ENCODE measurements at regions not wholly inside any gene's neighbourhood (a gene's known extent, or its start where the extent isn't known, plus 50 kb on each side); places are given as distances from the start of the nearest gene placed in this dataset.
A peak's percentile ranks its signal among the peaks of the same experiment; 100 is the strongest.
"Not testable (repeated sequence)": the region's sequence is repeated elsewhere in the genome, so short reads cannot be mapped to it uniquely, and the experiment has no call there.

DNA sequence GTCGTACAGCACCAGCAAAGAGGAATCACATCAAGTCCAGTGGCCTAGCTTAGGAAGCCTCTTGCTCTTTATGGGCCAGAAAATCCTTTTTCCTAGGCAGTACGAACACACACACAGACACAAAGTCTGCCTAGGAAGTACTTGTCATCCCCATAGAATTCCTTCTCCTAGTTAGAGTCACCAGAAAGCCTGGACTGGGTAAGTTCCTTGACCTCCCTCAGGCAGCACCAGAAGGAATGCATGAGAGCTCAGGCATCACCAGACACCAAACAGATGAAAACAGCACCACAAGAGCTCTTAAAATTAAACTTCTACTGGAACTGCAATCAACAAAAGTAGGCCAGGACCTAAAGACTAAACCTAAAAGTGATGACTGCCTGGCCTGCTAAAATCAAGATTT lies 192.9 kb upstream of the CCDC54 start:
- no peaks in the 10 kb centered on the region for H3K36me3 ChIP-seq (ENCODE audit: insufficient read depth, low read length)
- no peak overlapping the region for H3K4me2 ChIP-seq (ENCODE audit: low read length)
- no peaks in the 10 kb centered on the region for H3K4me1 ChIP-seq (ENCODE audit: control insufficient read depth, insufficient read depth, low read length)
- no peak overlapping the region for H3K9ac ChIP-seq (ENCODE audit: low read depth, low read length)
- no peak overlapping the region for H3K4me3 ChIP-seq (ENCODE audit: low read length)
- H3K27me3 ChIP-seq (ENCODE audit: control insufficient read depth, insufficient read depth, low read length): no peaks in the 10 kb centered on the region
- H3K9me3 ChIP-seq (replicated peaks; ENCODE audit: low read length): no peaks in the 10 kb centered on the region

DNA sequence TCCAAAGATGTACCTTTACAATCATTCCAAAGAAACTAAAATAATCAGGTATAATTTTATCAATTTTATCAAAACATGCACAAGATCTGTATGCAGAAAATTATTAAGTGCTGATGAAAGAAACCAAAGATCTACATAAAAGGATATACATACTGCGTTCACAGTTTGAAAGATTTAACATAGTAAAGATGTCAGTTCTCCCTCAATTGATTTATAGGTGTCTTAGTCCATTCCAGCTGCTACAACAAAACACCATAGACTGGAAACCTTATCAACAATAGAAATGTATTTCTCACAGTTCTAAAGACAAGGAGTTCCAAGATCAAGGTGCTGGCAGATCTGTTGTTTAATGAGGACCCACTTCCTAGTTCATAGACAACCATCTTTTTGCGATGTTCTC lies 189.0 kb upstream of the CCDC54 start:
- no peak overlapping the region for H3K9ac ChIP-seq (ENCODE audit: low read depth, low read length)
- no peak overlapping the region for H3K4me2 ChIP-seq (ENCODE audit: low read length)
- H3K36me3 ChIP-seq (ENCODE audit: insufficient read depth, low read length): no peaks in the 10 kb centered on the region
- H3K27me3 ChIP-seq (ENCODE audit: control insufficient read depth, insufficient read depth, low read length): no peaks in the 10 kb centered on the region
- H3K4me3 ChIP-seq (ENCODE audit: low read length): no peak overlapping the region
- no peaks in the 10 kb centered on the region for H3K4me1 ChIP-seq (ENCODE audit: control insufficient read depth, insufficient read depth, low read length)
- no peaks in the 10 kb centered on the region for H3K9me3 ChIP-seq (replicated peaks; ENCODE audit: low read length)

DNA sequence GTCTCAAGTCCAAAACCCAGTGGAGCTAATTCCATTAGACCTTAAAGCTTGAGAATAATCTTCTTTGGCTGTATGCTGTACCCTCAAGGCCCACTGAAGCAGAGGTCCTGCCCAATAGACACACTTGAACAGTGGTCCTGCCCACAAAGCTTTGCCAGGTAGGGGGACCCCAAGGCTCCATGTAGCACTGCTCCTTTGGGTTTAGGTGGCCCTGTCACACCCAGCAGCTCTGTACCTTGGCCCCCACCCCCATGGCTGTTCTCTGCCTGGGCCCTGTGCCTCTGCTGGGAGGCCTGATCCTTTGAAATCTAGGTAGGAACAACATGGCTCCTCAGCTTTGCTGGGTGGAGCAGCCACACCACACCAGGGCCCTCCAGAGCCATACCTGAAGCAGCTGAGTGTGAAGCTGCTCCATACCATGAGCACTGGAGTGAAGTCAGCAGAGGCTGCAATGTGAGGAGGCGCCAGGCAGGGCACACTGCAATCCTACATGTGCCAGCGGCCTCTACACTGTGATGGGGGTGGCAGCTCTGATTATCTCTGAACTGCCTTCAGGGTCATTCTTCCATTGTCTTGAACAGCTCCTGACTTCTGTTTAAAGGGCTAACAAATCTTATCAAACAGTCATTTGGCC lies 188.0 kb upstream of the CCDC54 start:
- Histone ChIP-seq H3K4me3 (ENCODE audit: low read length) (no peak overlapping the region), H3K36me3 (ENCODE audit: insufficient read depth, low read length) (no peaks in the 10 kb centered on the region), H3K4me2 (ENCODE audit: low read length) (no peak overlapping the region), H3K27me3 (ENCODE audit: control insufficient read depth, insufficient read depth, low read length) (no peaks in the 10 kb centered on the region), H3K4me1 (ENCODE audit: control insufficient read depth, insufficient read depth, low read length) (no peaks in the 10 kb centered on the region), H3K9me3 (replicated peaks; ENCODE audit: low read length) (no peaks in the 10 kb centered on the region), H3K9ac (ENCODE audit: low read depth, low read length) (no peak overlapping the region)

DNA sequence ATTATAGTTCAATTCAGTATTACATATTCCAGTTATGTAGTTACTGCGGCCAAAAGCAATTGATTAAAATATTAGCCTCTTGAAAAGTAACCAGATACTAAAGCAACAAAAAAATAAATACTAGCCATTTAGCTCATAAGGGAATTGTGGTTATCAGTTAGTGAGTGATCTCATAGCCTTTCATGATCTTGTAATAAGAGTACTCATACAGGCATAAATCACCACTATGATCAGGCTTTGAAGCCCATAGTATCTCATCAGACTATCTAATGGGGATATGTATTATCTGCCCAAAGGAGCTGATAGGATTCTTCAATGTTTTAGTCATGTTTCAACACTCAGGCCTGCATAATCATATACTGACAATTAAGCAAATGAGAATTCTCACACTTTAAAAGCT lies 184.1 kb upstream of the CCDC54 start:
- Histone ChIP-seq H3K9ac (ENCODE audit: low read depth, low read length) (no peak overlapping the region), H3K4me1 (ENCODE audit: control insufficient read depth, insufficient read depth, low read length) (peaks cover under 1% of the 10 kb centered on the region), H3K4me2 (ENCODE audit: low read length) (no peak overlapping the region)

DNA sequence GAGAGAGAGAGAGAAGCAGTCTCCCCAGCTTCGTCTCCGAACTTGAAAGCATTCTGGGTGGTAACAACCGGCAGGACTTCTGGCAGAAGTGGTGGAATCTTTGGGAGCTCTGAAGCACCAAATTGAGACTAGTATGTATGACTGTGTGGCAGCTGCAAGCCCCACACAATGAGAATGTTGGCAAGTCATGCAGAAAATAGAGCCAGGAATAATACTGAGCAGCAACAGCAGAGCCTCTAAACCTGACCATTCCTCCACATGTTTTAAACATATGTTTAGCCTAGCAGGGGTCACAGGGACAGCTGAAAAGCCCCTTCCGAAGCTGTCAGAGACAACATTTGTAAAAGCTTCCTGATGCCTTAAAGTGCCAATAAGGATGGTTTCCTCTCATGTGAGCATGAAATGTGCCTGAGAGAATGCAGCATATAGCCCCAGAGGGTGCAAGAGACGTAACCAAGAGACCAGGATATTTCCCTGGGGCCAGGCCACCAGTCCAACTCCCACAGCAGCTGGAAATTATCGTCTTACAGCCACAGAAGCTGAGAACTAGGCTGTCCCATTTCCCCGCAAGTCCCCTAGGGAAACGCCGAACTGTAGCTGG lies 178.6 kb upstream of the CCDC54 start:
- H3K4me3 ChIP-seq (ENCODE audit: low read length): peak overlapping the region; percentile 33
- H3K9me3 ChIP-seq (replicated peaks; ENCODE audit: low read length): no peaks in the 10 kb centered on the region
- peak overlapping the region; percentile 2 for H3K9ac ChIP-seq (ENCODE audit: low read depth, low read length)
- H3K4me1 ChIP-seq (ENCODE audit: control insufficient read depth, insufficient read depth, low read length): peaks cover 15% of the 10 kb centered on the region
- no peaks in the 10 kb centered on the region for H3K36me3 ChIP-seq (ENCODE audit: insufficient read depth, low read length)
- no peaks in the 10 kb centered on the region for H3K27me3 ChIP-seq (ENCODE audit: control insufficient read depth, insufficient read depth, low read length)
- peak overlapping the region; percentile 44 for H3K4me2 ChIP-seq (ENCODE audit: low read length)

More for the DNA sequence above, 184.1 kb upstream of the CCDC54 start:
- Histone ChIP-seq H3K9me3 (replicated peaks; ENCODE audit: low read length) (no peaks in the 10 kb centered on the region), H3K36me3 (ENCODE audit: insufficient read depth, low read length) (no peaks in the 10 kb centered on the region), H3K4me3 (ENCODE audit: low read length) (no peak overlapping the region), H3K27me3 (ENCODE audit: control insufficient read depth, insufficient read depth, low read length) (no peaks in the 10 kb centered on the region)

DNA sequence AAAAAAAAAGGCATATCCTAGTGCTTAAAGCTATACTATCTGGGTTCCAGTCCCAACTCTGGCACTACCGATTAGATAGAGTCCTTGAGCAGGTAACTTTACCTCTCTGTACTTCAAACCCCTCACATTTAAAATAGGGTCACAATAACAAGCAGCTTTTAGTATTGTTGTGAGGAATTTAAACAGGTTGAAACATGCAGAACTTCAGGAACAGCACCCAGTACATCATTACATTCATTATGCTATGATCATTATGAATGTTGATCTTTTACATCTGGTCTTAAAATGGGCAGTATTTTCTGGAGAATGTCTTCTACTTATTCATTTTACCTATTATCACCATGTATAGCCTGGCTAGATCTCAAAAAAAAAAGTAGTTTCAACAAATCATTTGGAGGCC lies 176.1 kb upstream of the CCDC54 start:
- Histone ChIP-seq H3K9ac (ENCODE audit: low read depth, low read length) (no peak overlapping the region), H3K9me3 (replicated peaks; ENCODE audit: low read length) (no peaks in the 10 kb centered on the region), H3K4me2 (ENCODE audit: low read length) (no peak overlapping the region), H3K4me3 (ENCODE audit: low read length) (no peak overlapping the region), H3K4me1 (ENCODE audit: control insufficient read depth, insufficient read depth, low read length) (peaks cover 15% of the 10 kb centered on the region), H3K36me3 (ENCODE audit: insufficient read depth, low read length) (no peaks in the 10 kb centered on the region), H3K27me3 (ENCODE audit: control insufficient read depth, insufficient read depth, low read length) (no peaks in the 10 kb centered on the region)

DNA sequence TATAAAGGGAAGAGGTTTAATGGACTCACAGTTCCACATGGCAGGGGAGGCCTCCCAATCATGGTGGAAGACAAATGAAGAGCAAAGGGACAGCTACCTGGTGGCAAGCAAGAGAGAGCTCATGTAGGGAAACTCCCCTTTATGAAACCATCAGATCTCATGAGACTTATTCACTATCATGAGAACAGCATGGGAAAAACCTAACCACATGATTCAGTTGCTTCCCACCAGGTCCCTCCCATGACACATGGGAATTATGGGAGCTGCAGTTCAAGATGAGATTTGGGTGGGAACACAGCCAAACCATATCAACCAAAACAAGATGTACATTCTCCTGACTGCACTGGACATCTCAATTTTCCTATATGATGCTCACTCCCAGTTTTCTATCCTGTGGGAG lies 174.4 kb upstream of the CCDC54 start:
- not testable (repeated sequence) for H3K9me3 ChIP-seq (replicated peaks; ENCODE audit: low read length); H3K36me3 ChIP-seq (ENCODE audit: insufficient read depth, low read length); H3K27me3 ChIP-seq (ENCODE audit: control insufficient read depth, insufficient read depth, low read length); H3K9ac ChIP-seq (ENCODE audit: low read depth, low read length); H3K4me2 ChIP-seq (ENCODE audit: low read length); H3K4me3 ChIP-seq (ENCODE audit: low read length)
- peaks cover 31% of the 10 kb centered on the region for H3K4me1 ChIP-seq (ENCODE audit: control insufficient read depth, insufficient read depth, low read length)

DNA sequence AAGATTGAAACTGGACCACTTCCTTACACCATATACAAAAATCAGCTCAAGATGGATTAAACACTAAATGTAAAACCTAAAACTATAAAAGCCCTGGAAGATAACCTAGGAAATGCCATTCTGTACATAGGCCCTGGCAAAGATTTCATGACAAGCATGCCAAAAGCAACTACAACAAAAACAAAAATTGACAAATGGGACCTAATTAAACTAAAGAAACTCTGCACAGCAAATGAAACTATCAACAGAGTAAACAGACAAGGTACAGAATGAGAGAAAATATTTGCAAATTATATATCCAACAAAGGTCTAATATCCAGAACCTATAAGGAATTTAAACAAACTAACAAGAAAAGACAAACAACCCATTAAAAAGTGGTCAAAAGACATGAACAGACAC lies 173.1 kb upstream of the CCDC54 start:
- no peak overlapping the region for H3K4me3 ChIP-seq (ENCODE audit: low read length)
- H3K9ac ChIP-seq (ENCODE audit: low read depth, low read length): no peak overlapping the region
- no peaks in the 10 kb centered on the region for H3K27me3 ChIP-seq (ENCODE audit: control insufficient read depth, insufficient read depth, low read length)
- peaks cover 32% of the 10 kb centered on the region for H3K4me1 ChIP-seq (ENCODE audit: control insufficient read depth, insufficient read depth, low read length)
- no peaks in the 10 kb centered on the region for H3K9me3 ChIP-seq (replicated peaks; ENCODE audit: low read length)
- H3K36me3 ChIP-seq (ENCODE audit: insufficient read depth, low read length): no peaks in the 10 kb centered on the region
- H3K4me2 ChIP-seq (ENCODE audit: low read length): no peak overlapping the region

DNA sequence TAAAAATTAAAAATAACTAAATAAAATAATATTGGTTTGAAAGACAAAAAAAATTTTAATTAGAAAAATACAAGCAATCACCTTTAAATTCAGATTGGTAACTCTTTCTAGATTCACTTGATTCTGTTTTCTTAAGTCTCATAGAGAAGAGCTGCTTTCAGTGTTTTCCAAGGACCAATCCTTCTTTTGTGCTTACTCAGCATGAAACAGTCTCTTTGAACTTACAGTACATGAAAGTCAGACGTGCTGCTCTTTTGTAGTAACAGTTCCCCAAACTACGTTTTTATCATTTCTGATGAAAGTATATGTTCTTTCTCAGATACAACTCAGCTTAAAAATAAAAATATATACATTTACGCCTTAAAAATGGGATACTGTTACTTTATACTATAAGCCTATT lies 171.9 kb upstream of the CCDC54 start:
- Histone ChIP-seq H3K9ac (ENCODE audit: low read depth, low read length) (no peak overlapping the region), H3K4me1 (ENCODE audit: control insufficient read depth, insufficient read depth, low read length) (peaks cover 38% of the 10 kb centered on the region), H3K36me3 (ENCODE audit: insufficient read depth, low read length) (no peaks in the 10 kb centered on the region), H3K9me3 (replicated peaks; ENCODE audit: low read length) (no peaks in the 10 kb centered on the region), H3K4me3 (ENCODE audit: low read length) (no peak overlapping the region), H3K4me2 (ENCODE audit: low read length) (no peak overlapping the region), H3K27me3 (ENCODE audit: control insufficient read depth, insufficient read depth, low read length) (no peaks in the 10 kb centered on the region)

DNA sequence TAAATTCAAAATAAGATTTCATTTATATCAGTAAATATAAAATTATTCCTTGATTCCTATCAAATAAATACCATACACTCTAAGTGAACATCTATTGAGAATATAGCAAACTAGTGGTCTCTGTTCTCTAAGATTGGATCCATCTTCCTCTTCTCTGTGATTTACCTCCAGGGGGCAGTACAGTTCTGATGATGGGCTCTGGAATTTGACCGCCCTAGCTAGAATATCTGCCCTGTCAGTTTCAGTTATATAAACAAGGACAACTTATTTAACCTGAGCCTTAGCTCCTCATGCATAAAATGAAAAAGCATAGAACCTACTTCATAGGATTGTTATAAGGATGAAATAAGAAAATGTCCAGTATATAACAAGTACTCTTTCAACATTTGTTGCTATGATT lies 171.1 kb upstream of the CCDC54 start:
- H3K4me1 ChIP-seq (ENCODE audit: control insufficient read depth, insufficient read depth, low read length): peaks cover 38% of the 10 kb centered on the region
- no peak overlapping the region for H3K4me3 ChIP-seq (ENCODE audit: low read length)
- H3K36me3 ChIP-seq (ENCODE audit: insufficient read depth, low read length): no peaks in the 10 kb centered on the region
- H3K4me2 ChIP-seq (ENCODE audit: low read length): no peak overlapping the region
- peak overlapping the region; percentile 8 for H3K9ac ChIP-seq (ENCODE audit: low read depth, low read length)
- H3K27me3 ChIP-seq (ENCODE audit: control insufficient read depth, insufficient read depth, low read length): no peaks in the 10 kb centered on the region
- no peaks in the 10 kb centered on the region for H3K9me3 ChIP-seq (replicated peaks; ENCODE audit: low read length)

DNA sequence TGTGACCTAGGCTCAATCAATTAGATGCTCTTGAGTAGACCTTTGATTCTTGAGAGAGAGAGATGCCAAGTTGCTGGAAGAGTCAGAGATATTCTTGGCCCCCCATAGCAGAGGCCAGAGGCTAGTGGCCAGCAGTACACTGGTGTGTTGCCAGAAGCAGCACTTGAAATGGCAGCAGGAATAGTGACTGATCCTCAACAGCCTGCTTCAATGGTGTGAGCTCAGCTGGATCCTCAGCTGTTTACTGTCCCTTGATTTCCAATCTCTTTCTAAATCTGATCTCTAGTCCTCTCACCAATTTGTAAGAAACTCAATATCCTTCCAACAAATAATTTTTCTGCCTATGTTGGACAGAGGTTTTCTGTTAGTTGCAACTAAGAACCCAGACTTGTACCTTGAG lies 170.3 kb upstream of the CCDC54 start:
- H3K36me3 ChIP-seq (ENCODE audit: insufficient read depth, low read length): no peaks in the 10 kb centered on the region
- peak overlapping the region; percentile 82 for H3K9ac ChIP-seq (ENCODE audit: low read depth, low read length)
- H3K9me3 ChIP-seq (replicated peaks; ENCODE audit: low read length): no peaks in the 10 kb centered on the region

DNA sequence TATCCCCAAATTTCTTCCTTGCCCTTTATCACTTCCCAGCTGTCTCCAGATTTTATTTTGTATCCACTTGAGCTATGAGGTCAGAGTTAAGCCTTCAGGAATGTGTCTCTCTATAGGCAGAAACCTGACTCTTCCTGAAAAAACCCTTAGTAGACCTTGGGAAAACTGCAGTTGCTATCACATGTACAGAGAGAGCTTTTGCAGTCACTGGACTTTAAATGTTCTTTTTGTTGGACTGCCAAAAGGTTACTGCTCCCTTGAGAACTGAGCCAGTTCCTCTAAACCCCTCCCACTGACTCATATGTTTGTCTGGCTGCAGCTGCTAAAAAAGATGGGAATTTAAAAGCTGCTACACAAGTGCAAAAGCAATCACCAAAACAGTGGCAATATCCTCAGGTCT lies 169.1 kb upstream of the CCDC54 start:
- Histone ChIP-seq H3K27me3 (ENCODE audit: control insufficient read depth, insufficient read depth, low read length) (no peaks in the 10 kb centered on the region), H3K4me1 (ENCODE audit: control insufficient read depth, insufficient read depth, low read length) (peaks cover 38% of the 10 kb centered on the region), H3K9me3 (replicated peaks; ENCODE audit: low read length) (no peaks in the 10 kb centered on the region), H3K4me3 (ENCODE audit: low read length) (peak overlapping the region; percentile 35), H3K9ac (ENCODE audit: low read depth, low read length) (peak overlapping the region; percentile 82), H3K36me3 (ENCODE audit: insufficient read depth, low read length) (no peaks in the 10 kb centered on the region), H3K4me2 (ENCODE audit: low read length) (peak overlapping the region; percentile 71)

More for the DNA sequence above, 170.3 kb upstream of the CCDC54 start:
- Histone ChIP-seq H3K4me2 (ENCODE audit: low read length) (no peak overlapping the region), H3K4me1 (ENCODE audit: control insufficient read depth, insufficient read depth, low read length) (peaks cover 38% of the 10 kb centered on the region), H3K27me3 (ENCODE audit: control insufficient read depth, insufficient read depth, low read length) (no peaks in the 10 kb centered on the region), H3K4me3 (ENCODE audit: low read length) (no peak overlapping the region)

All from skeletal muscle satellite cell (primary cell).